ENCODE measurements at regions not wholly inside any gene's neighbourhood (a gene's known extent, or its start where the extent isn't known, plus 50 kb on each side); places are given as distances from the start of the nearest gene placed in this dataset.

GRCh38 chr11:134944131-134944530 lies 532.1 kb upstream of the B3GAT1 start:
- TF ChIP-seq POLR2A (IDR thresholded peaks at IDR 0.05; ENCODE audit: low read length) (no peak), GATA1 (IDR thresholded peaks at IDR 0.05; ENCODE audit: low read depth, low read length) (no peak)
